CD14-positive monocyte (primary cell): ENCODE measurements at regions not wholly inside any gene's neighbourhood (a gene's known extent, or its start where the extent isn't known, plus 50 kb on each side); places are given as distances from the start of the nearest gene placed in this dataset.

Source experiments
- DNase-seq, 3 donors: peaks; one replicate each; pipeline ENCODE4 v3.0.0-alpha.2; 2011 to 2022
- H2AFZ ChIP-seq: 2 replicates; pipeline ENCODE4 v1.6.0; 2012; ENCODE audit warnings: mild to moderate bottlenecking, low read depth, low read length, inconsistent platforms; ENCODE audit not compliant: insufficient read depth, poor library complexity, severe bottlenecking
- H3K27ac ChIP-seq, 2 donors: 1 replicate in 1 of 2; 2 replicates in 1 of 2; pipeline ENCODE4 v1.5.1; 2012 to 2013; ENCODE audit warnings: low read length in 2 of 2, control low read depth in 1 of 2, inconsistent platforms in 1 of 2, low read depth in 1 of 2, mild to moderate bottlenecking in 1 of 2
- H3K27me3 ChIP-seq, 2 donors: one replicate each; pipeline versions ENCODE4 v1.6.0 to v1.6.1; 2011 to 2013; ENCODE audit warnings: low read length in 2 of 2; ENCODE audit not compliant: control insufficient read depth in 2 of 2, insufficient read depth in 2 of 2
- H3K36me3 ChIP-seq, 2 donors: replicated peaks in 1 of 2; 1 replicate in 1 of 2; 2 replicates in 1 of 2; pipeline versions ENCODE4 v1.5.1 to v1.6.1; 2012 to 2013; ENCODE audit warnings: low read length in 2 of 2, control low read depth in 1 of 2, inconsistent platforms in 1 of 2, mild to moderate bottlenecking in 1 of 2; ENCODE audit not compliant: insufficient read depth in 2 of 2, control insufficient read depth in 1 of 2
- H3K4me1 ChIP-seq, 2 donors: 1 replicate in 1 of 2; 2 replicates in 1 of 2; pipeline versions ENCODE4 v1.5.1 to v1.6.1; 2012 to 2013; ENCODE audit warnings: low read length in 2 of 2, control low read depth in 1 of 2, inconsistent platforms in 1 of 2, mild to moderate bottlenecking in 1 of 2, moderate library complexity in 1 of 2; ENCODE audit not compliant: insufficient read depth in 2 of 2, control insufficient read depth in 1 of 2
- H3K4me2 ChIP-seq: replicated peaks from 2 replicates; pipeline ENCODE3; 2012; ENCODE audit warnings: low read length, moderate library complexity, mild to moderate bottlenecking; ENCODE audit not compliant: poor library complexity, severe bottlenecking; ENCODE audit errors: extremely low read depth
- H3K4me3 ChIP-seq, 3 experiments: fragments of 200-600 bp in 1 of 3; sonication (generic) in 1 of 3; replicated peaks in 1 of 3; 1 replicate in 2 of 3; 2 replicates in 1 of 3; pipeline ENCODE4 v1.5.1; 2011 to 2013; ENCODE audit warnings: low read length in 3 of 3, mild to moderate bottlenecking in 3 of 3, control low read depth in 2 of 3, low read depth in 2 of 3, inconsistent platforms in 1 of 3, moderate library complexity in 1 of 3
- H3K79me2 ChIP-seq: 2 replicates; pipeline ENCODE4 v1.6.0; 2012; ENCODE audit warnings: mild to moderate bottlenecking, control low read depth, inconsistent platforms, low read length, moderate library complexity; ENCODE audit not compliant: insufficient read depth
- H3K9ac ChIP-seq: 2 replicates; pipeline ENCODE4 v1.6.0; 2017; ENCODE audit warnings: low read length, mild to moderate bottlenecking; ENCODE audit not compliant: insufficient read depth, poor library complexity, severe bottlenecking
- H3K9me3 ChIP-seq, 2 donors: replicated peaks in 1 of 2; 1 replicate in 1 of 2; 2 replicates in 1 of 2; pipeline versions ENCODE4 v1.5.1 to v1.6.1; 2012 to 2013; ENCODE audit warnings: low read length in 2 of 2, control low read depth in 1 of 2; ENCODE audit not compliant: control insufficient read depth in 1 of 2, insufficient read depth in 1 of 2
- H4K20me1 ChIP-seq: 2 replicates; pipeline ENCODE4 v1.6.0; 2012; ENCODE audit warnings: mild to moderate bottlenecking, low read length, control low read depth, moderate library complexity; ENCODE audit not compliant: insufficient read depth
- H3K27ac Mint-ChIP-seq, 7 donors: one replicate each; pipeline ENCODE4 v1.8.0; 2020; ENCODE audit warnings: mild to moderate bottlenecking in 7 of 7, mixed read lengths in 7 of 7, moderate library complexity in 6 of 7, inconsistent platforms in 2 of 7
- H3K27me3 Mint-ChIP-seq, 3 donors: one replicate each; pipeline ENCODE4 v1.8.0; 2021 to 2022; ENCODE audit warnings: low read depth in 3 of 3, mild to moderate bottlenecking in 3 of 3, mixed read lengths in 3 of 3, moderate library complexity in 3 of 3, inconsistent platforms in 1 of 3
- H3K36me3 Mint-ChIP-seq, 2 donors: one replicate each; pipeline ENCODE4 v1.8.0; 2020; ENCODE audit warnings: mixed read lengths in 2 of 2, inconsistent platforms in 1 of 2, mild to moderate bottlenecking in 1 of 2
- H3K4me1 Mint-ChIP-seq: one replicate; pipeline ENCODE4 v1.8.0; 2020; ENCODE audit warnings: mild to moderate bottlenecking, mixed read lengths
- H3K4me3 Mint-ChIP-seq, 2 donors: one replicate each; pipeline ENCODE4 v1.8.0; 2020; ENCODE audit warnings: mild to moderate bottlenecking in 2 of 2, mixed read lengths in 2 of 2, moderate library complexity in 1 of 2
- H3K9me3 Mint-ChIP-seq, 7 donors: one replicate each; pipeline ENCODE4 v1.8.0; 2020 to 2022; ENCODE audit warnings: mixed read lengths in 7 of 7, mild to moderate bottlenecking in 6 of 7, moderate library complexity in 6 of 7, inconsistent platforms in 2 of 7
- CTCF ChIP-seq: fragments of 200-600 bp; IDR thresholded peaks from one replicate; pipeline ENCODE4 v1.8.0; 2022; ENCODE audit warnings: antibody characterized with exemption, mild to moderate bottlenecking
- WGBS: methylation state at CpG from one replicate; pipeline ENCODE4 v1.1.5; 2013; ENCODE audit warnings: missing lambda C conversion rate; ENCODE audit not compliant: insufficient coverage; 5-methylcytosine and 5-hydroxymethylcytosine counted together
- intact Hi-C, 2 donors: fragments of 100-400 bp; cut with micrococcal nuclease; formaldehyde crosslinking; loops; one replicate each; pipeline versions ENCODE4 v1.15.0 to v1.15.1; 2023

DNA sequence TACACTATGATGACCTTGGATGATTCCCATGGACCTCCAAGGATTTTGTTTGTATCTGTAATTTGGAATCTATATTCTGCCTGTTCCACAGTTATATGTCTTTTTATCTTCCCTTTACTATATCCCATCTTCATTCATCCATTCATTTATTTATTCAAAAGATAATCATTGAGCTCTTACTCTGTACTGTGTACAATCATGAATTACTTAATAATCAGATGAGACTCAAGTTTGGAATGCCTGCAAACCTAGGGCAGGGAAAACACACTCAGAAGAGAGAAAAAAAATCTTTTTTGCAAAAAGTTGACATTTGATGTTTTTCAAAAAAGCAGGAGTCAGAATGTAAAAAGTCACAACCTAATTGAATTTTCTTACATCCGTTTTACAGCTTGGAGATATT lies 170.2 kb upstream of the GNAI1 start:
- Histone ChIP-seq H3K79me2 (no peaks in the 10 kb centered on the region), H3K4me1 (no peaks in the 10 kb centered on the region), H3K4me3 (no peak overlapping the region), H2AFZ (no peak overlapping the region), H3K9ac (no peak overlapping the region), H4K20me1 (no peaks in the 10 kb centered on the region), H3K9me3 (no peaks in the 10 kb centered on the region), H3K4me2 (no peak overlapping the region), H3K27me3 (no peaks in the 10 kb centered on the region), H3K36me3 (no peaks in the 10 kb centered on the region), H3K27ac (no peak overlapping the region)
- intact Hi-C loops, result no loop called here
- no peak for DNase-seq
- Mint-ChIP-seq H3K36me3 (no peaks in the 10 kb centered on the region), H3K4me1 (no peaks in the 10 kb centered on the region), H3K9me3 (peaks cover 0 to 3% (median 0%) of the 10 kb centered on the region in 7 donors), H3K27ac (no peak overlapping the region), H3K4me3 (no peak overlapping the region), H3K27me3 (no peaks in the 10 kb centered on the region)
- no CpG with 5 or more reads among the region's 1 CpG for WGBS
- TF ChIP-seq CTCF, result no peak

DNA sequence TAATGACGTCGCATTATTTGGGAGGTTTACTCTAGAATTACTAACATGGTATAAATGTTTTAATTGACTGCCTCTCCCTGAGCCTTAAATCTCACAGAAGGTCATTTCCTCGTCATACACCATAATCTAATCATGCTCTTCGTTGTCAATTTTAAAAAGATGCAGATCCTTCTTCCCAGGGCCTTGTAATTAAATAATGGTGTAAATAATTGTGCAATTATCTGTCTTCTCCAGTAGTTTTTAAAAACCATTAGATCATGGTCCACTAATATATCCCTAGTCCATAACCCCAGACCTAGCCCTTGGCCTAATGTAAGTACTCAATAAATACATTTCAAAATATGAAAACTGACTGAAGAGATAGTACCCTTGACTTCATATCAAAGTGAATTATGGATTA lies 181.5 kb upstream of the GNAI1 start:
- no peaks in the 10 kb centered on the region for H3K36me3 Mint-ChIP-seq
- no peaks in the 10 kb centered on the region for H3K27me3 Mint-ChIP-seq
- TF ChIP-seq CTCF, result no peak
- Histone ChIP-seq H3K36me3 (no peaks in the 10 kb centered on the region), H3K79me2 (no peaks in the 10 kb centered on the region), H3K4me2 (no peak overlapping the region), H3K4me1 (no peaks in the 10 kb centered on the region), H4K20me1 (no peaks in the 10 kb centered on the region), H3K27ac (no peak overlapping the region), H3K9me3 (no peaks in the 10 kb centered on the region), H3K4me3 (no peak overlapping the region), H3K9ac (no peak overlapping the region), H2AFZ (no peak overlapping the region), H3K27me3 (no peaks in the 10 kb centered on the region)
- no peak overlapping the region for H3K27ac Mint-ChIP-seq
- peaks cover 0 to 1% (median 0%) of the 10 kb centered on the region in 7 donors for H3K9me3 Mint-ChIP-seq
- DNase-seq, result no peak
- no CpG with 5 or more reads among the region's 4 CpGs for WGBS
- no peak overlapping the region for H3K4me3 Mint-ChIP-seq
- intact Hi-C loops, result no loop called here
- H3K4me1 Mint-ChIP-seq, result no peaks in the 10 kb centered on the region
